HL-60 (cell line): ENCODE measurements at regions not wholly inside any gene's neighbourhood (a gene's known extent, or its start where the extent isn't known, plus 50 kb on each side); places are given as distances from the start of the nearest gene placed in this dataset.
"Not testable (repeated sequence)": the region's sequence is repeated elsewhere in the genome, so short reads cannot be mapped to it uniquely, and the experiment has no call there.

ENCODE experiments used
- DNase-seq, 2 experiments: peaks; one replicate each; pipeline ENCODE4 v3.0.0-alpha.2; 2010 to 2020; ENCODE audit warnings: low read depth in 1 of 2, low spot score in 1 of 2
- H3K27ac ChIP-seq: fragments of 250-450 bp; sonication (Bioruptor Pico); replicated peaks from 2 replicates; pipeline ENCODE4 v1.5.1; 2020; ENCODE audit warnings: mild to moderate bottlenecking, moderate library complexity
- H3K27me3 ChIP-seq: fragments of 250-450 bp; sonication (Bioruptor Pico); 2 replicates; pipeline ENCODE4 v1.5.1; 2021; ENCODE audit warnings: mild to moderate bottlenecking, moderate library complexity; ENCODE audit not compliant: insufficient read depth, poor library complexity, severe bottlenecking
- H3K4me3 ChIP-seq: replicated peaks from 2 replicates; pipeline ENCODE4 v1.5.1; 2011; ENCODE audit warnings: mild to moderate bottlenecking, control low read depth, low read length; ENCODE audit not compliant: insufficient read depth
- GABPA ChIP-seq: IDR thresholded peaks from 2 replicates; pipeline ENCODE4 v1.6.1; 2012; ENCODE audit warnings: low read depth
- POLR2AphosphoS5 ChIP-seq: IDR thresholded peaks from 2 replicates; pipeline ENCODE4 v1.6.1; 2012; ENCODE audit warnings: low read depth
- SPI1 ChIP-seq: IDR thresholded peaks from 2 replicates; pipeline ENCODE4 v1.6.1; 2012; ENCODE audit warnings: low read depth, mild to moderate bottlenecking, borderline replicate concordance
- TF ChIP-seq, protein P1 (sequence below): IDR thresholded peaks from one replicate; pipeline ENCODE4 v1.5.1; 2011; ENCODE audit warnings: low read length, control low read depth, inconsistent platforms; ENCODE audit not compliant: insufficient read depth
- TF ChIP-seq, protein P2 (sequence below): IDR thresholded peaks from 2 replicates; pipeline ENCODE4 v1.6.1; 2012; ENCODE audit warnings: low read depth; ENCODE audit not compliant: insufficient replicate concordance

DNA sequence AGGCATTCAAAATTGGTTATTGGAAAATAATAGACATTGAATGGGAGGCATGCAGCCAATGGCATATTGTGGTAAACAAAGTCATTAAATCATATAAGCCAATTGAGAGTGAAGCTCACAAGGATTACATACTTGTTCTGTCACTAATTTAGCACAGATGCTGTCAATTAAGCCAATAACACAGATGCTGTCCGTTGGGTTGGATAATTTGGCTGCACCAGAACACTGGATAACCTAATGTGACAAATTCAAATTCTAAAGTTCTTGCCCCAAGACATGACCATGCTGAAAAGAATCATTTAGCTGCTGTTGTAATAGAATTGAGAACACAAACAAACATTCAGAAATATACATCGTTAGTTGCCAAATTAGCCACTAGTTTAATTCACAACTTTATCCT, 1796.4 kb downstream of the EFNA5 start:
- DNase-seq = no peak
- Histone ChIP-seq H3K27me3 (no peaks in the 10 kb centered on the region), H3K4me3 (no peak overlapping the region), H3K27ac (no peak overlapping the region)
- TF ChIP-seq, protein P1, sequence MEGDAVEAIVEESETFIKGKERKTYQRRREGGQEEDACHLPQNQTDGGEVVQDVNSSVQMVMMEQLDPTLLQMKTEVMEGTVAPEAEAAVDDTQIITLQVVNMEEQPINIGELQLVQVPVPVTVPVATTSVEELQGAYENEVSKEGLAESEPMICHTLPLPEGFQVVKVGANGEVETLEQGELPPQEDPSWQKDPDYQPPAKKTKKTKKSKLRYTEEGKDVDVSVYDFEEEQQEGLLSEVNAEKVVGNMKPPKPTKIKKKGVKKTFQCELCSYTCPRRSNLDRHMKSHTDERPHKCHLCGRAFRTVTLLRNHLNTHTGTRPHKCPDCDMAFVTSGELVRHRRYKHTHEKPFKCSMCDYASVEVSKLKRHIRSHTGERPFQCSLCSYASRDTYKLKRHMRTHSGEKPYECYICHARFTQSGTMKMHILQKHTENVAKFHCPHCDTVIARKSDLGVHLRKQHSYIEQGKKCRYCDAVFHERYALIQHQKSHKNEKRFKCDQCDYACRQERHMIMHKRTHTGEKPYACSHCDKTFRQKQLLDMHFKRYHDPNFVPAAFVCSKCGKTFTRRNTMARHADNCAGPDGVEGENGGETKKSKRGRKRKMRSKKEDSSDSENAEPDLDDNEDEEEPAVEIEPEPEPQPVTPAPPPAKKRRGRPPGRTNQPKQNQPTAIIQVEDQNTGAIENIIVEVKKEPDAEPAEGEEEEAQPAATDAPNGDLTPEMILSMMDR = no peak
- TF ChIP-seq, protein P2, sequence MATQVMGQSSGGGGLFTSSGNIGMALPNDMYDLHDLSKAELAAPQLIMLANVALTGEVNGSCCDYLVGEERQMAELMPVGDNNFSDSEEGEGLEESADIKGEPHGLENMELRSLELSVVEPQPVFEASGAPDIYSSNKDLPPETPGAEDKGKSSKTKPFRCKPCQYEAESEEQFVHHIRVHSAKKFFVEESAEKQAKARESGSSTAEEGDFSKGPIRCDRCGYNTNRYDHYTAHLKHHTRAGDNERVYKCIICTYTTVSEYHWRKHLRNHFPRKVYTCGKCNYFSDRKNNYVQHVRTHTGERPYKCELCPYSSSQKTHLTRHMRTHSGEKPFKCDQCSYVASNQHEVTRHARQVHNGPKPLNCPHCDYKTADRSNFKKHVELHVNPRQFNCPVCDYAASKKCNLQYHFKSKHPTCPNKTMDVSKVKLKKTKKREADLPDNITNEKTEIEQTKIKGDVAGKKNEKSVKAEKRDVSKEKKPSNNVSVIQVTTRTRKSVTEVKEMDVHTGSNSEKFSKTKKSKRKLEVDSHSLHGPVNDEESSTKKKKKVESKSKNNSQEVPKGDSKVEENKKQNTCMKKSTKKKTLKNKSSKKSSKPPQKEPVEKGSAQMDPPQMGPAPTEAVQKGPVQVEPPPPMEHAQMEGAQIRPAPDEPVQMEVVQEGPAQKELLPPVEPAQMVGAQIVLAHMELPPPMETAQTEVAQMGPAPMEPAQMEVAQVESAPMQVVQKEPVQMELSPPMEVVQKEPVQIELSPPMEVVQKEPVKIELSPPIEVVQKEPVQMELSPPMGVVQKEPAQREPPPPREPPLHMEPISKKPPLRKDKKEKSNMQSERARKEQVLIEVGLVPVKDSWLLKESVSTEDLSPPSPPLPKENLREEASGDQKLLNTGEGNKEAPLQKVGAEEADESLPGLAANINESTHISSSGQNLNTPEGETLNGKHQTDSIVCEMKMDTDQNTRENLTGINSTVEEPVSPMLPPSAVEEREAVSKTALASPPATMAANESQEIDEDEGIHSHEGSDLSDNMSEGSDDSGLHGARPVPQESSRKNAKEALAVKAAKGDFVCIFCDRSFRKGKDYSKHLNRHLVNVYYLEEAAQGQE = no peak
- no peak for TF ChIP-seq SPI1
- TF ChIP-seq POLR2AphosphoS5 = no peak
- no peak for TF ChIP-seq GABPA

- Histone ChIP-seq H3K4me3 (no peak overlapping the region), H3K27me3 (no peaks in the 10 kb centered on the region), H3K27ac (no peak overlapping the region)
- DNase-seq = no peak
- no peak for TF ChIP-seq GABPA
These were observed 1798.0 kb downstream of the EFNA5 start for GRCh38 chr5:105872569-105873270.

GRCh38 chr5:105868038-105868780, 1802.5 kb downstream of the EFNA5 start:
- H3K4me3 ChIP-seq = no peak overlapping the region
- H3K27me3 ChIP-seq = no peaks in the 10 kb centered on the region
- DNase-seq = no peak
- TF ChIP-seq, protein P2 = no peak
- TF ChIP-seq, protein P1 = no peak
- TF ChIP-seq GABPA (no peak), POLR2AphosphoS5 (no peak), SPI1 (no peak)
- no peak overlapping the region for H3K27ac ChIP-seq

GRCh38 chr5:105865834-105866233, 1804.9 kb downstream of the EFNA5 start:
- H3K27ac ChIP-seq = no peak overlapping the region
- no peak overlapping the region for H3K4me3 ChIP-seq
- TF ChIP-seq, protein P1 = no peak
- TF ChIP-seq GABPA (no peak), POLR2AphosphoS5 (no peak), SPI1 (no peak)
- TF ChIP-seq, protein P2 = no peak
- H3K27me3 ChIP-seq = no peaks in the 10 kb centered on the region
- DNase-seq = no peak

DNA sequence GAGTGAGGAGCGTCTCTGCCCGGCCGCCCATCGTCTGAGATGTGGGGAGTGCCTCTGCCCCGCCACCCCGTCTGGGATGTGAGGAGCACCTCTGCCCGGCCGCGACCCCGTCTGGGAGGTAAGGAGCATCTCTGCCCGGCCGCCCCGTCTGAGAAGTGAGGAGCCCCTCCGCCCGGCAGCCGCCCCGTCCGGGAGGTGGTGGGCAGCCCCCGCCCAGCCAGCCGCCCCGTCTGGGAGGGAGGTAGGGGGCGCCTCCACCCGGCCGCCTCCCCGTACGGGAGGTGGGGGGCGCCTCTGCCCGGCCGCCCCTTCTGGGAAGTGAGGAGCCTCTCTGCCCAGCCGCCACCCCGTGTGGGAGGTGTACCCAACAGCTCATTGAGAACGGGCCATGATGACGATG, 1811.4 kb downstream of the EFNA5 start:
- H3K27ac ChIP-seq, DNase-seq, H3K4me3 ChIP-seq, H3K27me3 ChIP-seq: not testable (repeated sequence)
